OCI-LY1 (cell line): ENCODE measurements at regions not wholly inside any gene's neighbourhood (a gene's known extent, or its start where the extent isn't known, plus 50 kb on each side); places are given as distances from the start of the nearest gene placed in this dataset.

Experiments
- H2AFZ ChIP-seq: fragments of 200-600 bp; sonication (generic), shearing (Covaris generic); 2 replicates; pipeline ENCODE4 v1.6.0; 2014; ENCODE audit warnings: antibody characterized with exemption, mild to moderate bottlenecking, low read length
- H3F3A ChIP-seq: fragments of 200-600 bp; sonication (generic), shearing (Covaris generic); 2 replicates; pipeline ENCODE4 v1.6.0; 2014; ENCODE audit warnings: mild to moderate bottlenecking, antibody characterized with exemption, low read length, moderate library complexity; ENCODE audit not compliant: insufficient read depth
- H3K27ac ChIP-seq: fragments of 200-600 bp; sonication (generic); 2 replicates; pipeline ENCODE4 v1.5.1; 2014; ENCODE audit warnings: low read length, mixed run types, mild to moderate bottlenecking, low read depth; ENCODE audit not compliant: poor library complexity, severe bottlenecking
- H3K27me3 ChIP-seq: fragments of 200-600 bp; sonication (generic); 2 replicates; pipeline ENCODE4 v1.6.0; 2014; ENCODE audit warnings: antibody characterized with exemption, mild to moderate bottlenecking, low read length, moderate library complexity; ENCODE audit not compliant: insufficient read depth
- H3K36me3 ChIP-seq: fragments of 200-600 bp; sonication (generic); 2 replicates; pipeline ENCODE4 v1.6.1; 2014; ENCODE audit warnings: mild to moderate bottlenecking, antibody characterized with exemption, low read length, moderate library complexity, mixed read lengths; ENCODE audit not compliant: insufficient read depth
- H3K4me1 ChIP-seq: fragments of 200-600 bp; sonication (generic); 2 replicates; pipeline ENCODE4 v1.5.1; 2014; ENCODE audit warnings: mild to moderate bottlenecking, low read length, moderate library complexity; ENCODE audit not compliant: insufficient read depth, severe bottlenecking
- H3K4me2 ChIP-seq: fragments of 200-600 bp; sonication (generic), shearing (Covaris generic); 2 replicates; pipeline ENCODE4 v1.6.1; 2014; ENCODE audit warnings: low read length
- H3K4me3 ChIP-seq: fragments of 200-600 bp; sonication (generic); 2 replicates; pipeline ENCODE4 v1.5.1; 2014; ENCODE audit warnings: low read length, low read depth, mild to moderate bottlenecking, mixed read lengths; ENCODE audit not compliant: poor library complexity, severe bottlenecking
- H3K79me2 ChIP-seq: fragments of 200-600 bp; shearing (Covaris generic); 2 replicates; pipeline ENCODE4 v1.6.1; 2016; ENCODE audit warnings: mixed run types, low read length, mixed read lengths; ENCODE audit not compliant: insufficient read depth
- H3K9ac ChIP-seq: fragments of 200-600 bp; sonication (generic), shearing (Covaris generic); 2 replicates; pipeline ENCODE4 v1.6.1; 2014; ENCODE audit warnings: mild to moderate bottlenecking, low read length, mixed read lengths
- H3K9me2 ChIP-seq: fragments of 200-600 bp; sonication (generic), shearing (Covaris generic); 2 replicates; pipeline ENCODE4 v1.6.1; 2014; ENCODE audit warnings: low read depth, mild to moderate bottlenecking, low read length, mixed read lengths
- H3K9me3 ChIP-seq: fragments of 200-600 bp; shearing (Covaris generic); 2 replicates; pipeline ENCODE4 v1.6.1; 2014; ENCODE audit warnings: low read length, mixed read lengths
- H4K20me1 ChIP-seq: fragments of 200-600 bp; sonication (generic), shearing (Covaris generic); 2 replicates; pipeline ENCODE4 v1.6.0; 2016; ENCODE audit warnings: mild to moderate bottlenecking, low read length; ENCODE audit not compliant: insufficient read depth
- EZH2 ChIP-seq: fragments of 200-600 bp; sonication (generic), shearing (Covaris generic); IDR thresholded peaks from 2 replicates; pipeline ENCODE4 v1.8.0; 2017; ENCODE audit warnings: borderline replicate concordance, mixed run types, mild to moderate bottlenecking, antibody characterized with exemption, low read length, moderate library complexity, mixed read lengths
- TF ChIP-seq, protein P1 (sequence below): fragments of 200-600 bp; sonication (generic), shearing (Covaris generic); IDR thresholded peaks from 2 replicates; pipeline ENCODE4 v1.5.1; 2017; ENCODE audit warnings: mild to moderate bottlenecking, antibody characterized with exemption, low read length, moderate library complexity, mixed read lengths

DNA sequence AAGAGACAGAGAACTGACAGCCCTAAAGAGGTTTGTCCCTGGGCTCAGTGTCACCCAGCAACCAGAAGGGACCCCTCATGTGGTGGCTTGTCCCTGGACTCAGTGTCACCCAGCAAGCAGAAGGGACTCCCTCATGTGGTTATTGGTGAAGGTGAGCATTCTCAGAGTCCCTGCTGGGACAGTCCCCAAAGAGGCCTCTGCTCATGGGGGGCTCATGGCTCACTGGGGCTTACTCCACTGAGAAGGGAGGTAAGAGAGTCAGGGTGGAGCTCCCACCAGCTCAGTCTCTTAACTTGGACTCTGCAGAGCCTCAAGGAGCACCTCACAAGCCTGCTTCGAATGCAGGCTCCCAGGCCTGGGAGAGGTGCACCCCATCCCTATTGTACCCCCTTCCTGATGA is 145.2 kb upstream of the COPS8 start:
- Histone ChIP-seq H3K9me2 (no peaks in the 10 kb centered on the region), H3K9ac (no peak overlapping the region), H2AFZ (no peak overlapping the region), H4K20me1 (no peaks in the 10 kb centered on the region), H3K79me2 (no peaks in the 10 kb centered on the region), H3K4me1 (no peaks in the 10 kb centered on the region), H3K4me2 (no peak overlapping the region), H3F3A (no peaks in the 10 kb centered on the region), H3K27me3 (no peaks in the 10 kb centered on the region), H3K36me3 (no peaks in the 10 kb centered on the region), H3K27ac (no peak overlapping the region), H3K9me3 (no peaks in the 10 kb centered on the region), H3K4me3 (no peak overlapping the region)
- TF ChIP-seq EZH2, result no peak
- TF ChIP-seq, protein P1, sequence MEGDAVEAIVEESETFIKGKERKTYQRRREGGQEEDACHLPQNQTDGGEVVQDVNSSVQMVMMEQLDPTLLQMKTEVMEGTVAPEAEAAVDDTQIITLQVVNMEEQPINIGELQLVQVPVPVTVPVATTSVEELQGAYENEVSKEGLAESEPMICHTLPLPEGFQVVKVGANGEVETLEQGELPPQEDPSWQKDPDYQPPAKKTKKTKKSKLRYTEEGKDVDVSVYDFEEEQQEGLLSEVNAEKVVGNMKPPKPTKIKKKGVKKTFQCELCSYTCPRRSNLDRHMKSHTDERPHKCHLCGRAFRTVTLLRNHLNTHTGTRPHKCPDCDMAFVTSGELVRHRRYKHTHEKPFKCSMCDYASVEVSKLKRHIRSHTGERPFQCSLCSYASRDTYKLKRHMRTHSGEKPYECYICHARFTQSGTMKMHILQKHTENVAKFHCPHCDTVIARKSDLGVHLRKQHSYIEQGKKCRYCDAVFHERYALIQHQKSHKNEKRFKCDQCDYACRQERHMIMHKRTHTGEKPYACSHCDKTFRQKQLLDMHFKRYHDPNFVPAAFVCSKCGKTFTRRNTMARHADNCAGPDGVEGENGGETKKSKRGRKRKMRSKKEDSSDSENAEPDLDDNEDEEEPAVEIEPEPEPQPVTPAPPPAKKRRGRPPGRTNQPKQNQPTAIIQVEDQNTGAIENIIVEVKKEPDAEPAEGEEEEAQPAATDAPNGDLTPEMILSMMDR, result no peak

DNA sequence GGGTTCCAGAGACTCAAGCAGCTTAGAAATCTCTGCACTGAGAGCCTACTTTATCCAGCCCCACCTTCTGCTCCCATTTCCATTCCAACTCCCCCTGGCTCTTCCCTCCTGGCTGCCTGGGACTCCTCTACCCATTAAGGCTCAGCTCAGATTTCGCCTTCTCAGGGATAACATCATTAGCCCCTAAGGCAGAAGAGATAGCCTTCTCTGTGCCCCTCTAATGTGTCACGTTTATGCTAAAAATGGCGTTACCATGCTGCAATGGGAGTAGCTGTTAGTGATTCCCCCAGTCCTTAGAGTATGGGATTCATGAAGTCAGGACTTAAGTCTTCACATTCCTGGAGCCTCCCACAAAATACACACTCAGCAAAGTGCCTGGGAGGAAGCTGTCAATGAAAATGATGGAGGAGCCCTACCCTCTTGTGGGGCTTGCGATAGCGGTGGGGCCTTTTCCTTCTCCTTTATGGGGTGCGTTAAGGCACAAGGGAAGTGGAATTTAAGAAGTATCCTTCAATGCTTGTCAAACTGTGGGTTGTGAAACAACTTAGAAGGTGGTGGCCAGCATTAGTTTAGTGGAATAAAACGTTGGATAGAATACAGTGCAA is 144.7 kb upstream of the COPS8 start:
- no peak for TF ChIP-seq EZH2
- TF ChIP-seq, protein P1, result no peak
- H3K27me3 ChIP-seq, result no peaks in the 10 kb centered on the region
- no peaks in the 10 kb centered on the region for H3F3A ChIP-seq
- H2AFZ ChIP-seq, result no peak overlapping the region
- no peaks in the 10 kb centered on the region for H4K20me1 ChIP-seq
- no peaks in the 10 kb centered on the region for H3K9me2 ChIP-seq
- no peaks in the 10 kb centered on the region for H3K79me2 ChIP-seq
- H3K36me3 ChIP-seq, result no peaks in the 10 kb centered on the region
- H3K27ac ChIP-seq, result no peak overlapping the region
- H3K9me3 ChIP-seq, result no peaks in the 10 kb centered on the region
- H3K4me3 ChIP-seq, result no peak overlapping the region
- H3K9ac ChIP-seq, result no peak overlapping the region
- H3K4me2 ChIP-seq, result no peak overlapping the region
- no peaks in the 10 kb centered on the region for H3K4me1 ChIP-seq

DNA sequence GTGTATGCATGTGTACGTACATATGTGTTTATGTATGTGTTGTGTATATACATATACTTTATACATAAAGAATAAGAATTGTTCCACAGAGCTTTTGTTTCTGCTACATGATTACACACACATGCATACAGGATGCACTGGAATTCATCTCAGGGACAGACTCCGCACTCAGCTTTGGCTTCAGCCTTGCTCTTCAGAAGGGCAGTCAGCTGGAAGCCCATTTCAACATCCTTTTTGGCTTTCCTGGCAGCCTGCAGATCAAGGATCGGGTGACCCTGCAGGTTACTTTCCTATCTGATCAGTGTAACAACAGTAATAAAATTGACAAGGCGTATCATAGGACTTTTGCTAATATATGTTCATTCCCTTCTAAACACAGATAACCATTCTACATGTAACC is 144.1 kb upstream of the COPS8 start:
- Histone ChIP-seq H3K79me2 (no peaks in the 10 kb centered on the region), H3F3A (no peaks in the 10 kb centered on the region), H3K27me3 (no peaks in the 10 kb centered on the region), H3K9me3 (no peaks in the 10 kb centered on the region), H3K36me3 (no peaks in the 10 kb centered on the region), H3K9ac (no peak overlapping the region), H3K4me2 (no peak overlapping the region), H2AFZ (no peak overlapping the region), H3K4me3 (no peak overlapping the region), H3K4me1 (no peaks in the 10 kb centered on the region), H3K27ac (no peak overlapping the region), H3K9me2 (no peaks in the 10 kb centered on the region), H4K20me1 (no peaks in the 10 kb centered on the region)
- TF ChIP-seq, protein P1, result no peak
- no peak for TF ChIP-seq EZH2
